K562 (cell line): ENCODE measurements at regions not wholly inside any gene's neighbourhood (a gene's known extent, or its start where the extent isn't known, plus 50 kb on each side); places are given as distances from the start of the nearest gene placed in this dataset.

Source experiments
- ATAC-seq: fragments of 200-7000 bp; cut with Tn5 transposase; 3 replicates; pipeline ENCODE4 v1.9.1; 2020; ENCODE audit warnings: moderate library complexity
- BruUV-seq: library from RNA; stranded (reverse); fragments of 400-500 nt; replicated peaks from 2 replicates; lab custom pipeline; 2021; lab: Mats Ljungman, UMichigan
- CTCF ChIA-PET: fragments of 300-600 bp; formaldehyde crosslinking; extraction: SDS; loops from one replicate; lab custom pipeline; 2021; ENCODE audit warnings: low intra/inter-chr PET ratio; lab: Yijun Ruan, JAX
- POLR2A ChIA-PET: fragments of 300-600, 350-650 bp; sonication (Branson Sonifier 250); formaldehyde crosslinking; extraction: SDS; loops from one replicate; lab custom pipeline; 2021; ENCODE audit warnings: antibody characterized with exemption, inconsistent platforms; lab: Yijun Ruan, JAX
- DNase-seq, 4 experiments: peaks; one replicate each; pipeline versions ENCODE4 v3.0.0 to v3.0.0-alpha.2; 2011 to 2018; ENCODE audit warnings: low spot score in 3 of 4, mixed read lengths in 3 of 4; ENCODE audit errors: extremely low read depth in 1 of 4
- FAIRE-seq: peaks from 2 replicates; lab custom pipeline; 2011; peaks lifted over from hg19 to GRCh38; lab: Jason Lieb, UNC
- H2AFZ ChIP-seq: 2 replicates; pipeline ENCODE4 v1.6.0; 2011; ENCODE audit warnings: low read depth, low read length, control low read depth, inconsistent platforms
- H3K27ac ChIP-seq: fragments of 200-600 bp; 3 replicates; pipeline ENCODE4 v1.8.0; 2011; ENCODE audit warnings: low read depth, mild to moderate bottlenecking, control low read depth, inconsistent platforms, low read length, moderate library complexity, mixed read lengths; ENCODE audit errors: extremely low read depth
- H3K27me3 ChIP-seq, 2 experiments: fragments of 300-600 bp in 1 of 2; 2 replicates in 1 of 2; 3 replicates in 1 of 2; pipeline versions ENCODE4 v1.6.0 to v1.8.0; 2011; ENCODE audit warnings: inconsistent platforms in 2 of 2, low read length in 2 of 2, mild to moderate bottlenecking in 1 of 2, mixed read lengths in 1 of 2, moderate library complexity in 1 of 2; ENCODE audit not compliant: control insufficient read depth in 2 of 2, insufficient read depth in 2 of 2
- H3K36me3 ChIP-seq: fragments of 300-600 bp; 3 replicates; pipeline ENCODE4 v1.8.0; 2011; ENCODE audit warnings: mild to moderate bottlenecking, low read length, inconsistent platforms; ENCODE audit not compliant: control insufficient read depth, insufficient read depth
- H3K4me1 ChIP-seq, 2 experiments: fragments of 200-600 bp in 1 of 2; replicated peaks in 1 of 2; 2 replicates in 1 of 2; 3 replicates in 1 of 2; pipeline versions ENCODE4 v1.5.1 to v1.8.0; 2011; ENCODE audit warnings: inconsistent platforms in 2 of 2, low read length in 2 of 2, mild to moderate bottlenecking in 1 of 2, mixed read lengths in 1 of 2, moderate library complexity in 1 of 2; ENCODE audit not compliant: control insufficient read depth in 2 of 2, insufficient read depth in 2 of 2
- H3K4me2 ChIP-seq: 2 replicates; pipeline ENCODE4 v1.6.1; 2011; ENCODE audit warnings: low read length, control low read depth, inconsistent platforms, mixed read lengths; ENCODE audit not compliant: insufficient read depth
- H3K4me3 ChIP-seq: fragments of 200-600 bp; sonication (generic), shearing (Covaris generic); 2 replicates; pipeline ENCODE4 v1.5.1; 2016; ENCODE audit warnings: control low read depth, inconsistent platforms
- H3K79me2 ChIP-seq: fragments of 200-600 bp; 3 replicates; pipeline ENCODE4 v1.8.0; 2011; ENCODE audit warnings: low read length, inconsistent platforms; ENCODE audit not compliant: control insufficient read depth, insufficient read depth
- H3K9ac ChIP-seq, 2 experiments: 2 replicates each; pipeline versions ENCODE4 v1.6.0 to v1.6.1; 2011; ENCODE audit warnings: low read depth in 2 of 2, low read length in 2 of 2, control low read depth in 1 of 2, inconsistent platforms in 1 of 2, mild to moderate bottlenecking in 1 of 2, mixed read lengths in 1 of 2; ENCODE audit not compliant: insufficient read depth in 1 of 2
- H3K9me1 ChIP-seq: one replicate; pipeline ENCODE4 v1.6.0; 2011; ENCODE audit warnings: inconsistent platforms, mild to moderate bottlenecking, low read length, moderate library complexity; ENCODE audit not compliant: control insufficient read depth, insufficient read depth
- H3K9me3 ChIP-seq: replicated peaks from 2 replicates; pipeline ENCODE4 v1.5.1; 2011; ENCODE audit warnings: low read depth, low read length, inconsistent platforms; ENCODE audit not compliant: control insufficient read depth, insufficient read depth
- H4K20me1 ChIP-seq: replicated peaks from 2 replicates; pipeline ENCODE4 v1.6.1; 2011; ENCODE audit warnings: low read length, inconsistent platforms, mixed read lengths; ENCODE audit not compliant: control insufficient read depth, insufficient read depth
- MAFF ChIP-seq: IDR thresholded peaks from 2 replicates; pipeline ENCODE4 v1.6.1; 2012; ENCODE audit warnings: low read length, improper control_type of control experiment
- MAFG ChIP-seq: fragments of 450-650 bp; conservative IDR thresholded peaks from 2 replicates; pipeline ENCODE4 v1.6.1; 2016; ENCODE audit warnings: missing genetic modification characterization, missing compliant biosample characterization
- MAX ChIP-seq: sonication (generic); formaldehyde crosslinking; IDR thresholded peaks from 2 replicates; pipeline ENCODE4 v1.9.0; 2022; ENCODE audit warnings: mild to moderate bottlenecking, missing genetic modification reagents
- MYC ChIP-seq, 2 experiments: fragments of 250-450 bp in 1 of 2; sonication (Bioruptor Pico) in 1 of 2; IDR thresholded peaks; 2 replicates each; pipeline versions ENCODE4 v1.5.1 to v1.6.1; 2012 to 2021; ENCODE audit warnings: low read depth in 2 of 2, borderline replicate concordance in 1 of 2, improper control_type of control experiment in 1 of 2, low read length in 1 of 2, mild to moderate bottlenecking in 1 of 2, moderate library complexity in 1 of 2
- YY1 ChIP-seq, 3 experiments: IDR thresholded peaks; 2 replicates each; pipeline ENCODE4 v1.6.1; 2011; ENCODE audit warnings: low read length in 2 of 3, mild to moderate bottlenecking in 2 of 3, moderate library complexity in 2 of 3, borderline replicate concordance in 1 of 3, control low read depth in 1 of 3, low read depth in 1 of 3; ENCODE audit not compliant: insufficient read depth in 3 of 3, insufficient replicate concordance in 2 of 3, control insufficient read depth in 1 of 3, insufficient read length in 1 of 3; ENCODE audit errors: extremely low read depth in 1 of 3
- ZNF444 ChIP-seq: fragments of 250-450 bp; sonication (Bioruptor Pico); IDR thresholded peaks from 2 replicates; pipeline ENCODE4 v1.4.0; 2020; ENCODE audit warnings: mild to moderate bottlenecking, moderate library complexity
- ZNF511 ChIP-seq: sonication (generic); formaldehyde crosslinking; IDR thresholded peaks from 2 replicates; pipeline ENCODE4 v1.8.0; 2022; ENCODE audit warnings: mild to moderate bottlenecking, missing genetic modification reagents
- ZNF699 ChIP-seq: fragments of 250-450 bp; sonication (Bioruptor Pico); IDR thresholded peaks from 2 replicates; pipeline ENCODE4 v1.8.0; 2021; ENCODE audit warnings: mild to moderate bottlenecking, moderate library complexity; ENCODE audit not compliant: insufficient replicate concordance
- WGBS: fragments of 100-300 bp; shearing (Covaris generic); methylation state at CpG from one replicate; pipeline ENCODE4 v1.1.6; 2016; ENCODE audit warnings: low coverage, mixed read lengths; ENCODE audit not compliant: insufficient coverage; ENCODE audit errors: missing lambda C conversion rate; 5-methylcytosine and 5-hydroxymethylcytosine counted together
- in situ Hi-C: fragments of 300-500 bp; cut with MboI; formaldehyde crosslinking; loops from 4 replicates; pipeline ENCODE4 v1.15.0; 2018; ENCODE audit warnings: inconsistent platforms, mixed read lengths
- intact Hi-C: fragments of 100-400 bp; cut with micrococcal nuclease; formaldehyde crosslinking; loops from 2 replicates; pipeline ENCODE4 v1.14.2; 2022

- TF ChIP-seq ZNF511, result no peak
Observed at GRCh38 chr2:211204456-211204855, 648.1 kb downstream of the CPS1 start (continued).

DNA sequence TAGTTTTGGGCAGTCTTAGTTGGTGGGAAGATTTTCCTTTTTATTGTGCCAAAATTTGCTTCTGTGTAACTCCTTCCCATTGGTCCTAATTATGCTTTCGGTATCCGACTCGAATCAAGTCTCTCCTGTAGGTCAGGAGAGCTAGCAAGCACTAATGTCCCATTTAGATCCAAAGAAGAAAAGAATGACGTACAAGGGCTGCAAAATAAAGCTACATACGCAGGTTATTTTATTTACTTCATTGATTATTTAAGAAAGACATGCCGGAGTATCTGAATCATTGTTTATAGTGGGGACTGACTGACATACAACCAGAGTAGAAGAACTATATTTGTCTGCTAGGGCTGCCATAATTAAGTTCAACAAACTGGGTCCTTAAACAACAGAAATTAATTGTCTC is 648.5 kb downstream of the CPS1 start:
- ATAC-seq (no peak), FAIRE-seq (no peak), DNase-seq (no peak)
- no TSS peak for BruUV-seq
- Histone ChIP-seq H3K4me2 (no peak overlapping the region), H3K4me1 (no peaks in the 10 kb centered on the region), H3K27me3 (no peaks in the 10 kb centered on the region), H3K4me3 (no peak overlapping the region), H2AFZ (no peak overlapping the region), H3K9me1 (no peaks in the 10 kb centered on the region), H3K79me2 (no peaks in the 10 kb centered on the region), H3K36me3 (no peaks in the 10 kb centered on the region), H4K20me1 (no peaks in the 10 kb centered on the region), H3K27ac (no peak overlapping the region), H3K9me3 (no peaks in the 10 kb centered on the region), H3K9ac (no peak overlapping the region)
- POLR2A ChIA-PET, result no interaction called here
- intact Hi-C loops (no loop called here), in situ Hi-C loops (no loop called here)
- CTCF ChIA-PET, result no interaction called here
- TF ChIP-seq YY1 (IDR thresholded peaks at IDR 0.05; ENCODE audit: borderline replicate concordance in 1 of 3, control insufficient read depth in 1 of 3, extremely low read depth in 1 of 3, insufficient read depth in 3 of 3, insufficient read length in 1 of 3, insufficient replicate concordance in 2 of 3, low read depth in 1 of 3, low read length in 2 of 3), result no peak
- no peak for TF ChIP-seq ZNF444 (CRISPR knock-in tag)
- no peak for TF ChIP-seq MAFG (tag)
- TF ChIP-seq MAFF, result no peak
- TF ChIP-seq MYC (IDR thresholded peaks at IDR 0.05; ENCODE audit: low read depth, low read length), result no peak
- TF ChIP-seq MYC (CRISPR knock-in tag; IDR thresholded peaks at IDR 0.05; ENCODE audit: borderline replicate concordance, low read depth), result no peak
- TF ChIP-seq ZNF699 (CRISPR knock-in tag), result no peak
- TF ChIP-seq MAX (CRISPR knock-in tag), result no peak
- 2% methylated on average over 6 of the region's 6 CpGs for WGBS
